ENCODE measurements at regions not wholly inside any gene's neighbourhood (a gene's known extent, or its start where the extent isn't known, plus 50 kb on each side); places are given as distances from the start of the nearest gene placed in this dataset.

- TF ChIP-seq EP300 (IDR thresholded peaks at IDR 0.05; ENCODE audit: borderline replicate concordance), result no peak
- TF ChIP-seq REST (IDR thresholded peaks at IDR 0.05; ENCODE audit: low read depth), result no peak
- no peak for TF ChIP-seq TEAD4 (IDR thresholded peaks at IDR 0.05)
- no peak for TF ChIP-seq EGR1 (IDR thresholded peaks at IDR 0.05)
- TF ChIP-seq, protein P1, sequence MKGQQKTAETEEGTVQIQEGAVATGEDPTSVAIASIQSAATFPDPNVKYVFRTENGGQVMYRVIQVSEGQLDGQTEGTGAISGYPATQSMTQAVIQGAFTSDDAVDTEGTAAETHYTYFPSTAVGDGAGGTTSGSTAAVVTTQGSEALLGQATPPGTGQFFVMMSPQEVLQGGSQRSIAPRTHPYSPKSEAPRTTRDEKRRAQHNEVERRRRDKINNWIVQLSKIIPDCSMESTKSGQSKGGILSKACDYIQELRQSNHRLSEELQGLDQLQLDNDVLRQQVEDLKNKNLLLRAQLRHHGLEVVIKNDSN (IDR thresholded peaks at IDR 0.05), result no peak
- no peak for TF ChIP-seq ZBTB7A (IDR thresholded peaks at IDR 0.05; ENCODE audit: low read depth)
- no peak for TF ChIP-seq FOXM1 (IDR thresholded peaks at IDR 0.05; ENCODE audit: borderline replicate concordance, low read depth)
- no peak for TF ChIP-seq TAF1 (IDR thresholded peaks at IDR 0.05; ENCODE audit: low read depth)
- TF ChIP-seq CEBPB (IDR thresholded peaks at IDR 0.05), result no peak
- TF ChIP-seq RAD21 (IDR thresholded peaks at IDR 0.05; ENCODE audit: low read depth), result no peak
- no peak for TF ChIP-seq TCF12 (IDR thresholded peaks at IDR 0.05; ENCODE audit: low read depth)
- no peak for TF ChIP-seq CREB1 (IDR thresholded peaks at IDR 0.05; ENCODE audit: low read depth)
- no peak for TF ChIP-seq YY1 (IDR thresholded peaks at IDR 0.05; ENCODE audit: low read depth)
Observed at GRCh38 chr16:59432276-59432675, 698.2 kb upstream of the GOT2 start.

GRCh38 chr16:59424714-59425273 is 690.7 kb upstream of the GOT2 start:
- no peak for TF ChIP-seq RAD21 (IDR thresholded peaks at IDR 0.05; ENCODE audit: low read depth)
- no peak for TF ChIP-seq CREB1 (IDR thresholded peaks at IDR 0.05; ENCODE audit: low read depth)
- TF ChIP-seq ZBTB7A (IDR thresholded peaks at IDR 0.05; ENCODE audit: low read depth), result no peak
- no peak for TF ChIP-seq TAF1 (IDR thresholded peaks at IDR 0.05; ENCODE audit: low read depth)
- no peak for TF ChIP-seq REST (IDR thresholded peaks at IDR 0.05; ENCODE audit: low read depth)
- TF ChIP-seq YY1 (IDR thresholded peaks at IDR 0.05; ENCODE audit: low read depth), result no peak
- TF ChIP-seq, protein P2, sequence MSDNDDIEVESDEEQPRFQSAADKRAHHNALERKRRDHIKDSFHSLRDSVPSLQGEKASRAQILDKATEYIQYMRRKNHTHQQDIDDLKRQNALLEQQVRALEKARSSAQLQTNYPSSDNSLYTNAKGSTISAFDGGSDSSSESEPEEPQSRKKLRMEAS (IDR thresholded peaks at IDR 0.05), result no peak
- no peak for TF ChIP-seq TEAD4 (IDR thresholded peaks at IDR 0.05)
- TF ChIP-seq FOXM1 (IDR thresholded peaks at IDR 0.05; ENCODE audit: borderline replicate concordance, low read depth), result no peak
- TF ChIP-seq NFIC (IDR thresholded peaks at IDR 0.05), result no peak
- TF ChIP-seq EGR1 (IDR thresholded peaks at IDR 0.05), result no peak
- TF ChIP-seq, protein P1 (IDR thresholded peaks at IDR 0.05), result no peak
- TF ChIP-seq TCF12 (IDR thresholded peaks at IDR 0.05; ENCODE audit: low read depth), result no peak
- TF ChIP-seq CEBPB (IDR thresholded peaks at IDR 0.05), result no peak
- TF ChIP-seq EP300 (IDR thresholded peaks at IDR 0.05; ENCODE audit: borderline replicate concordance), result no peak

- TF ChIP-seq FOXM1 (IDR thresholded peaks at IDR 0.05; ENCODE audit: borderline replicate concordance, low read depth) (no peak), CREB1 (IDR thresholded peaks at IDR 0.05; ENCODE audit: low read depth) (no peak), CEBPB (IDR thresholded peaks at IDR 0.05) (no peak), NFIC (IDR thresholded peaks at IDR 0.05) (no peak), TAF1 (IDR thresholded peaks at IDR 0.05; ENCODE audit: low read depth) (no peak), YY1 (IDR thresholded peaks at IDR 0.05; ENCODE audit: low read depth) (no peak), EP300 (IDR thresholded peaks at IDR 0.05; ENCODE audit: borderline replicate concordance) (no peak), REST (IDR thresholded peaks at IDR 0.05; ENCODE audit: low read depth) (no peak), ZBTB7A (IDR thresholded peaks at IDR 0.05; ENCODE audit: low read depth) (no peak), TCF12 (IDR thresholded peaks at IDR 0.05; ENCODE audit: low read depth) (no peak), TEAD4 (IDR thresholded peaks at IDR 0.05) (no peak), RAD21 (IDR thresholded peaks at IDR 0.05; ENCODE audit: low read depth) (no peak), EGR1 (IDR thresholded peaks at IDR 0.05) (no peak)
- TF ChIP-seq, protein P2 (IDR thresholded peaks at IDR 0.05), result no peak
- TF ChIP-seq, protein P1 (IDR thresholded peaks at IDR 0.05), result no peak
Observed at GRCh38 chr16:59411961-59412841, 678.1 kb upstream of the GOT2 start.
